ENCODE measurements at regions not wholly inside any gene's neighbourhood (a gene's known extent, or its start where the extent isn't known, plus 50 kb on each side); places are given as distances from the start of the nearest gene placed in this dataset.
"Not testable (repeated sequence)": the region's sequence is repeated elsewhere in the genome, so short reads cannot be mapped to it uniquely, and the experiment has no call there.

DNA sequence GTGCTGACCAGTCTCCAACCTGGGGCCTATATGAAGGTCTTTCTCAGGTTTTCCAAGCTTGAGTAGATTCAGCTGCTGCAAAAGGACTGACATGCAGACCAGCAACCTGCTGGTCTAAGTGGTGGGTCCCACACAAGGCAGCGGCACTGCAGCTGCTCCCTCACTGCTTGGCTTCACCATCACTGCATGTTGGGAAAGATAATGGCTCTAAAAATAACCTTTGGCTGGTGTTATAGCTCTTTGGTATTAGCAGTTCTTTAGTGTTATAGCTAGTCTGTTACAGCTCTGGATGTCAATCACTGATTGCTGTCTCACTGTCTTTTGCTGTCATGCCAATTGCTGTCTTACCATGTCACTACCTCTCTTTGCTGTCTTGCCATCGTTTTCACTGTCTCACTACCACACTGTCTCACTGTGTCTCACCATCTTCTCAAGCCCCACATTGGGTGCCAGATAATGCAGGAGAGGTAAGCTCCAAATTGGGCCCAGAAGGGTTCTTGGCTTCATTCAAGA lies 726.4 kb downstream of the TENT5A start:
- H3K27ac Mint-ChIP-seq = no peak overlapping the region
- POLR2A ChIA-PET = no interaction called here

DNA sequence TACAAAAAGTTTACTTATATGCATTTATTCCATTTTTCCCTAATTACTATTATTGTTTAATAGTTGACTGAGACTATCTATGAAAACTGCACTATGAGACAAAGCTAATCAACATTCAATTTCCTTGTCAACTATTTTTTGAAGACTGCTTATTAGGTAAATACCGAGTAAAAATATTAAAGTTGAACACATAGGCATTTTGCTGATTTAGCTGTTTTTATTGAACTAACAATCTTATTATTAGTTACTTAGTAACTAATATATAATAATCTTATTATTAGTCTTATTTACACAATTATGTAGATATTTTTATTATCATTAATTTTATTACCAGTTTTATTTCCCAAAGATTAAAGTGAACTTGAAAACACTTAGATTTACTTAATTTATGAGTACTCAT lies 728.8 kb downstream of the TENT5A start:
- peaks cover 11% of the 10 kb centered on the region for H3K9me3 Mint-ChIP-seq
- no peak overlapping the region for H3K27ac Mint-ChIP-seq
- no peaks in the 10 kb centered on the region for H3K27me3 Mint-ChIP-seq
- no peak for DNase-seq
- no peak for ATAC-seq (ENCODE audit: low read depth)
- no peaks in the 10 kb centered on the region for H3K36me3 Mint-ChIP-seq
- no peak overlapping the region for H3K4me3 Mint-ChIP-seq
- H3K4me1 Mint-ChIP-seq = no peaks in the 10 kb centered on the region
- POLR2A ChIA-PET = no interaction called here

More for the DNA sequence above, 726.4 kb downstream of the TENT5A start:
- ATAC-seq (ENCODE audit: low read depth) (no peak), DNase-seq (no peak)
- Mint-ChIP-seq H3K4me3 (no peak overlapping the region), H3K27me3 (no peaks in the 10 kb centered on the region), H3K36me3 (no peaks in the 10 kb centered on the region), H3K4me1 (no peaks in the 10 kb centered on the region), H3K9me3 (peaks cover 6% of the 10 kb centered on the region)

DNA sequence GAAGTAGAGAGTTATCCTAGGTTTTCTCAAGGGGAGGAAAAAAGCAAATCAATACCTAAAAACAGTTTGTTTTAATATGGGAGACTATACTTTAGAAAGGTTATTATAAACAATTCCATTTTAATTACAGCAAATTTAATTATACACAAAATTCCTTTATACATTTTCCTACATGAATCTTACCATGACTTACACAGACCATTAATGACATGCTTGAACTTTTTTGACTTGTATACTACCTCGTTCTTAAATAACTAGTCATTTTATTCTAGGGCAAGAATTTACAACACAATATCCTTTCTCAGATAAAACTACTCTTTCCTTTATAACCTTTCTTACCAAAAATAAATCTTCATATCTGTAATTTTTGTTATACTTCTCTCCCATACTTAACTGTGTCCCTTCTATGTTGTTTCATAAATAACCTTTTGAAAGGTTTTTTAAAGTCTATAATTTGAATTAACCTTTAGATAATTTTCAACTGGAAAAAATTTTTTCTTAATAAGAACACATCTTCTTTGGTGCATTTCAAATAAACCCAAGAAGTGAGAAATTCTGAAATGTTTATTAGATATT lies 729.4 kb downstream of the TENT5A start:
- H3K27me3 Mint-ChIP-seq = no peaks in the 10 kb centered on the region
- no peaks in the 10 kb centered on the region for H3K4me1 Mint-ChIP-seq
- H3K4me3 Mint-ChIP-seq = no peak overlapping the region
- H3K9me3 Mint-ChIP-seq = peaks cover 11% of the 10 kb centered on the region
- H3K27ac Mint-ChIP-seq = no peak overlapping the region
- no peaks in the 10 kb centered on the region for H3K36me3 Mint-ChIP-seq
- DNase-seq (no peak), ATAC-seq (ENCODE audit: low read depth) (no peak)
- POLR2A ChIA-PET = no interaction called here

DNA sequence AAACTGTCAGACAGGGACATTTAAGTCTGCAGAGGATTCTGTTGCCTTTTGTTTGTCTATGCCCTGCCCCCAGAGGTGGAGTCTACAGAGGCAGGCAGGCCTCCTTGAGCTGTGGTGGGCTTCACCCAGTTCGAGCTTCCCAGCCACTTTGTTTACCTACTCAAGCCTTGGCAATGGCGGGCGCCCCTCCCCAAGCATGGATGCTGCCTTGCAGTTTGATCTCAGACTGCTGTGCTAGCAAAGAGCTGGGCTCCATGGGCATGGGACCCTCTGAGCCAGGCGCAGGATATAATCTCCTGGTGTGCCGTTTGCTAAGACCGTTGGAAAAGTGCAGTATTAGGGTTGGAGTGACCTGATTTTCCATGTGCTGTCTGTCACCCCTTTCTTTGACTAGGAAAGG lies 734.9 kb downstream of the TENT5A start:
- ATAC-seq (ENCODE audit: low read depth); H3K4me1 Mint-ChIP-seq; H3K36me3 Mint-ChIP-seq; H3K27ac Mint-ChIP-seq; DNase-seq; POLR2A ChIA-PET; H3K27me3 Mint-ChIP-seq; H3K4me3 Mint-ChIP-seq: not testable (repeated sequence)
- peaks cover 12% of the 10 kb centered on the region for H3K9me3 Mint-ChIP-seq

DNA sequence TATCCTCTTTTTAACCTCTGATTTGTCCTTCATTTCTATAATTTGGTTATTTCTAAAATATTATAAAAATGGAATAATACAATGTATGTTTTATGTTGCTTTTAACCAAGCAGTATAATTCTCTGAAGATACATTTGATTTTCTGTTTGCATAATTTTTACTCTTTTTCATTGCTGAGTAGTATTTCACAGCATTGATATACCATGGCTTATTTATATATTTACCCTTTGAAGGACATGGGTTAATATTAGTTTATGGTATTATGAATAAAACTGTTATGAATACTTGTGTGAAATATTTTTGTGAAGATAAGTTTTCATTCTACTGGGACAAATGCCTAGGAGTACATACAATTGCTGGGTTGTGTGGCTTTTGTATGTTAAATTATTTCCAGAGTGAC lies 748.6 kb downstream of the TENT5A start:
- Mint-ChIP-seq H3K9me3 (peaks cover 7% of the 10 kb centered on the region), H3K27me3 (no peaks in the 10 kb centered on the region), H3K4me3 (no peak overlapping the region), H3K4me1 (no peaks in the 10 kb centered on the region), H3K27ac (no peak overlapping the region), H3K36me3 (no peaks in the 10 kb centered on the region)
- no peak for DNase-seq
- POLR2A ChIA-PET = no interaction called here
- ATAC-seq (ENCODE audit: low read depth) = no peak

DNA sequence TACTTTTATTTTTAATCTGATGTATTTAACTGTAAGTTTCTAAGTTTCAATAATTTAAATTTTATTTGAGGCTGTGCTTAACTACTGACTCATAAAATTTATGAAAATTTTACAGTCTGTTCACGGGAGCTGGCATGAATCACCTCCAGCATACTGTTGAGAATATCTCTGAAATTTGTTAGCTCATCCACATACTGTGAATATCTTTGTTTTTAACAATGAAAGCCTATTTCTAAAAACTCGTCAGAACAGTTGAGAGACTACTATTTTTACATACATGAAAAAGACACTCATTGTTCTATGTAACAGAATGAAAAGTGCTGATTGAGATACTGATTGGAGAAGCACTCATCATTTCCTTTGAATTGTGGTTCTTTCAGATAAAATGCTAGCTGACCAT lies 749.3 kb downstream of the TENT5A start:
- H3K9me3 Mint-ChIP-seq = peaks cover 7% of the 10 kb centered on the region
- POLR2A ChIA-PET = no interaction called here
- H3K4me1 Mint-ChIP-seq = no peaks in the 10 kb centered on the region
- H3K27ac Mint-ChIP-seq = no peak overlapping the region
- no peaks in the 10 kb centered on the region for H3K27me3 Mint-ChIP-seq
- H3K4me3 Mint-ChIP-seq = no peak overlapping the region
- no peak for ATAC-seq (ENCODE audit: low read depth)
- DNase-seq = no peak
- no peaks in the 10 kb centered on the region for H3K36me3 Mint-ChIP-seq

DNA sequence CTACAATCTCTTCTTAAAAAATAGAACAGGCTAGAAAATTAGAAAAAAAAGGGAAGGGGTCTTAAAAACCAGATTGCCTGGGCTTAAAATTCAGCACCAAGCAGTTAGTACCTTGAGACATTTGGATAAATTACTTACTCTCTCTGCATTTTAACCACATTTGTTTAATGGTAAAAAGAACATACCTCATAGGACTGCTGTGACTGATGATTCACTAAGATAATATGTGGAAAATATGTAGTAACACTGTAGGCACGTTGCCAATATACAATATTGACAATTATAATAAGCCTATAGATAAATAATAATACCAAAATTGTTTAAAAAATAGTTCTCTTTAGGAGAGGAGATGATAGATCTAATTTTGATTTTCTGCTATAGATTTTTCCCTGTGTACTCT lies 750.4 kb downstream of the TENT5A start:
- POLR2A ChIA-PET = no interaction called here
- H3K9me3 Mint-ChIP-seq = peaks cover 7% of the 10 kb centered on the region
- no peak overlapping the region for H3K27ac Mint-ChIP-seq
- no peak for DNase-seq
- no peaks in the 10 kb centered on the region for H3K36me3 Mint-ChIP-seq
- H3K4me3 Mint-ChIP-seq = no peak overlapping the region
- no peaks in the 10 kb centered on the region for H3K4me1 Mint-ChIP-seq
- no peaks in the 10 kb centered on the region for H3K27me3 Mint-ChIP-seq
- ATAC-seq (ENCODE audit: low read depth) = no peak

DNA sequence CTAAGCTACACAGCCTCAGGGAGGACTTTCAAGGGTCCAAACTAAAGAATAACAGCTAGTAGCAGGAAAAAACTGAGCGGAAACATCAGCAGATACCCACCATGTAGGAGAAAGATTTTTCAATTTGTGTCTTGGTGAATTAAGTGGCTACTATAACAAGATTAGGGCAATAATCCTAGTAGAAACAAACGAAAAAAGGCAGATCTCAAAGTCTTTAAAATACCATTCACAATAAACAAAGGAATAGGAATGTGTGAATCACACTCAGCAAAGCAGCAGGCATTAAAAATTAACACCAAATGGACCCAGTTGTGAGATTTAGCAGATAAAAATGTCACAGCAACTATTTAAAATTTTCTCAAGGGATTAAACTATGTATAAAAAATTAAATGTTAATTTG lies 761.2 kb downstream of the TENT5A start:
- H3K27ac Mint-ChIP-seq = no peak overlapping the region
- DNase-seq = no peak
- H3K36me3 Mint-ChIP-seq = no peaks in the 10 kb centered on the region
- no peak overlapping the region for H3K4me3 Mint-ChIP-seq
- no peaks in the 10 kb centered on the region for H3K4me1 Mint-ChIP-seq
- no peaks in the 10 kb centered on the region for H3K27me3 Mint-ChIP-seq
- peaks cover 5% of the 10 kb centered on the region for H3K9me3 Mint-ChIP-seq
- POLR2A ChIA-PET = no interaction called here
- no peak for ATAC-seq (ENCODE audit: low read depth)

DNA sequence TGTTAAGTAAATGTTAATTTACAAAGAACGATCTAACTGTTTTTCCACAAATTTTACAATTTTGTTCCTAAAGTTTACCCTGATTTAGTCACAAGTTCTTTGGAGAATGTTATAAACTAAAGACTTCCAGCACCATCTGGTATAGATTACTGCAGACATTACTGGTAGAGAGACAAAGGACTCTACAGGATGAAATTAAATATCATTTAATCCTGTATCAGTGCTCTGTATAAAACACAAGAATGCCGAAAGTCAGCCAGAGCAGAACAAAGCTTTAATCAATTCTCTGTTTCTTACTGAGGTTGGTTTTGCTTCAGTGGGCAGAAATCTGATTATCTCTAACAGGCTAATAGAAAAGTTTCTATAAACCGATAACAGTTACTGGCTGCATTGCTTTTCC lies 763.6 kb downstream of the TENT5A start:
- no peak for DNase-seq
- Mint-ChIP-seq H3K36me3 (no peaks in the 10 kb centered on the region), H3K4me1 (no peaks in the 10 kb centered on the region), H3K4me3 (no peak overlapping the region), H3K9me3 (peaks cover 2% of the 10 kb centered on the region), H3K27me3 (no peaks in the 10 kb centered on the region), H3K27ac (no peak overlapping the region)
- POLR2A ChIA-PET = no interaction called here
- no peak for ATAC-seq (ENCODE audit: low read depth)

DNA sequence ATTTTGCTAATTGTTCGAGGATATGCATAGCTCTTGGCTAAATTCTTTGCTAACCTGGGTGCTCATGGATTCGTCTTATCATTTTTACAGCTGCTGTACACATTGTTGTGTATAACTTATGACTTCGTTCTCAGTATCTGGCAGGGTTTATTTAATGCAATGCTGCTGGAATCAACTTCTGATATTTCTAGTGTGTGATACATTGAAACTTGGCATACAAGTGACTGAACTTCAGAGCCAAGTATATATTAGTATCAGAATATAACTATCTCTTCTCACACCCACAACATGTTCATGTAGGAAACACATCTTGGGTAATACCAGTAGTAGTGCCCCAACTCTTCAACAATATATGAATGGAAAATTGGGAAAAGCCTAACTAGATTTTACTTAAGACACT lies 764.2 kb downstream of the TENT5A start:
- POLR2A ChIA-PET = no interaction called here
- H3K27me3 Mint-ChIP-seq = no peaks in the 10 kb centered on the region
- H3K9me3 Mint-ChIP-seq = peaks cover 2% of the 10 kb centered on the region
- DNase-seq (no peak), ATAC-seq (ENCODE audit: low read depth) (no peak)
- H3K36me3 Mint-ChIP-seq = no peaks in the 10 kb centered on the region
- H3K4me3 Mint-ChIP-seq = no peak overlapping the region
- H3K4me1 Mint-ChIP-seq = no peaks in the 10 kb centered on the region
- H3K27ac Mint-ChIP-seq = no peak overlapping the region

DNA sequence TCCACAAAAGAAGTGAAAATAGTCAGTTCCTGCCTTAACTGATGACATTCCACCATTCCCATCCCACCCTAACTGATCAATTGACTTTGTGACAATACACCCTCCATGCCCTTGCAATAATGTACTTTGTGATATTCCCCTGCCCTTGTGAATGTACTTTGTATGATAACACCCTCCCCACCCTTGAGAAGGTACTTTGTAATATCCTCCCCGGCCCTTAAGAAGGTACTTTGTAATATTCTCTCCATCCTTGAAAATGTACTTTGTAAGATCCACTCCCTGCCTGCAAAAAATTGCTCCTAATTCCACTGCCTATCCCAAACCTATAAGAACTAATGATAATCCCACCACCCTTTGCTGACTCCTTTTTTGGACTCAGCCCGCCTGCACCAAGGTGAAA lies 771.3 kb downstream of the TENT5A start:
- H3K9me3 Mint-ChIP-seq; H3K4me1 Mint-ChIP-seq; DNase-seq; H3K27me3 Mint-ChIP-seq; H3K4me3 Mint-ChIP-seq; H3K36me3 Mint-ChIP-seq; ATAC-seq (ENCODE audit: low read depth); POLR2A ChIA-PET; H3K27ac Mint-ChIP-seq: not testable (repeated sequence)

DNA sequence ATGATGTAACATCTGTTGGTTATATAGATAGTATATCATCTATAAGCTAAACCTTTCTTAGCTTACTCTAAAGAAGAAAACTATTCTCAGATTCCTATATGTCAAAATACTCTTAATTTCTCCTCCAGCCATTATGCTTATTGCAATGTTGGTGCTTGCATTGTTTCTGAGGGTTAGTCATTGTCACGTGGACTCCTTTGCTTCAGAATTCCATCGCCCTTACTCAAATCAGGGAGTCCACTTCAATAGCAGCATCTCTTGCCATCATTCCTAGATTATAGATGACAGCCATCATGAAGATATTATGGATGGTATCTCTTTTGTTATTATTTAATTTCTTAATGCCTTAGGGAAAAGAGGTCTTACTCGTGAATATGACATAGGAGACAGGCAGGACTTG lies 776.1 kb downstream of the TENT5A start:
- POLR2A ChIA-PET = no interaction called here
- H3K4me3 Mint-ChIP-seq = no peak overlapping the region
- no peak for DNase-seq
- no peak for ATAC-seq (ENCODE audit: low read depth)
- H3K27ac Mint-ChIP-seq = no peak overlapping the region
- peaks cover 3% of the 10 kb centered on the region for H3K9me3 Mint-ChIP-seq
- H3K4me1 Mint-ChIP-seq = no peaks in the 10 kb centered on the region
- H3K27me3 Mint-ChIP-seq = no peaks in the 10 kb centered on the region
- no peaks in the 10 kb centered on the region for H3K36me3 Mint-ChIP-seq

DNA sequence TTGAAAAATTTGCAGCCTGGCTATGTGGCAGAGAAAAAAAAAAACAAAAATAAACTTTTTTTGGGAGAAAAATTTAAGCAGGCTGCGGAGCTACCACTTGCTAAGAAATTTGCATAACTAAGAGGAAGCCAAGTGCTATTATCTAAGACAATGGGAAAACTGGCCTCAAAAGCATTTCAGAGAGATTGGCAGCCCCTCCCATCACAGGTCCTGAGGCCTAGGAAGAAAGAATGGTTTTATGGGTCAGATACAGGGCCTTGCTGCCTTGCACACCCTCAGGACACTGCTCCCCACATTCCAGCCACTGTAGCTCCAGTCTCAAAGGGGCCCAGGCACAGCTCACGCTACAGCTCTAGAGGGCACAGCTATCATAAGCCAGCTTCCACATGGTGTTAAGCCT lies 777.9 kb downstream of the TENT5A start:
- ATAC-seq (ENCODE audit: low read depth) (no peak), DNase-seq (no peak)
- no peaks in the 10 kb centered on the region for H3K36me3 Mint-ChIP-seq
- peaks cover 3% of the 10 kb centered on the region for H3K9me3 Mint-ChIP-seq
- POLR2A ChIA-PET = no interaction called here
- no peak overlapping the region for H3K27ac Mint-ChIP-seq
- no peak overlapping the region for H3K4me3 Mint-ChIP-seq
- no peaks in the 10 kb centered on the region for H3K27me3 Mint-ChIP-seq
- H3K4me1 Mint-ChIP-seq = no peaks in the 10 kb centered on the region

DNA sequence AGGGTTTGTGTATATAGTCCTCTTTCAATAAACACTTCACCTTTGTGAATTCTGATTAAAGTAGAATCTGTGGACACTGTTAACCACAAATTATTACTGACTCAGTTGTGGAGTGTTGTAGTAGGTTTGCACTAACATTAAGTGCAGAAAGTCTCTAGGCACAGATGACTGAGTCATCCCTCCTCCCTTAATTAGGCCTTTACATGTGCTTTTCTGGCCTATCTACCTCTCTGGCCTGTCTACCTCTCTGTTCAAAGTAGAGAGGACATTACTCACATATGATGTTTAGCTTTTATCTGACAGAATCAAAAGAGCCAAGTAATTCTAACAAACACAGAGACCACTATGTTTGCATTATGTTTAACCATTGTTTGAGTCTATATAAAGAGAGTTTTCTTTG lies 783.0 kb downstream of the TENT5A start:
- Mint-ChIP-seq H3K36me3 (no peaks in the 10 kb centered on the region), H3K4me1 (no peaks in the 10 kb centered on the region), H3K9me3 (no peaks in the 10 kb centered on the region), H3K4me3 (no peak overlapping the region), H3K27me3 (no peaks in the 10 kb centered on the region), H3K27ac (no peak overlapping the region)
- no peak for DNase-seq
- no peak for ATAC-seq (ENCODE audit: low read depth)
- POLR2A ChIA-PET = no interaction called here

DNA sequence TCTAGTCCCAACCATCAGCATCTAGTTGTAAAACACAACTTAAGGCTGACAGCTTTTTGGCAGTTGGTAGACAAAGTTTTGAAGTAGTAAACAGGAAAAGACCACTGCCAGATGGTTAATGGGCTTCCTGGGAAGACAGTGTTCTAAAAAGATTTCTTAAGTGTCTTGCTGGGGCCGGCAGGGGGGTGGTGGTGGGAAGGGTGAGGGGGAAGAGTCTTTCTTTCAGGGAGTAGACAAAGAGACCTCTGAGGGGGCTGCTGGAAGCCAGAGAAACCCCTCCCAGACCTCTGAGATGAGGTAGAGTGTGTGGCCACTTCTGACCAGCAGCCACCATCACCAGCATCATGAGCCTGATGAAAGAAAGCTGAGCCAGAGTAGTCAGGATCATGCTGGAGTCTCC lies 784.9 kb downstream of the TENT5A start:
- Mint-ChIP-seq H3K36me3 (no peaks in the 10 kb centered on the region), H3K4me1 (no peaks in the 10 kb centered on the region), H3K9me3 (no peaks in the 10 kb centered on the region), H3K27me3 (no peaks in the 10 kb centered on the region), H3K4me3 (no peak overlapping the region), H3K27ac (no peak overlapping the region)
- no peak for DNase-seq
- POLR2A ChIA-PET = no interaction called here
- no peak for ATAC-seq (ENCODE audit: low read depth)
